T-helper 2 cell (primary cell): ENCODE measurements at regions not wholly inside any gene's neighbourhood (a gene's known extent, or its start where the extent isn't known, plus 50 kb on each side); places are given as distances from the start of the nearest gene placed in this dataset.

ENCODE experiments used
- DNase-seq, 5 experiments: peaks; one replicate each; pipeline versions ENCODE4 v3.0.0 to v3.0.0-alpha.2; 2012 to 2022

DNA sequence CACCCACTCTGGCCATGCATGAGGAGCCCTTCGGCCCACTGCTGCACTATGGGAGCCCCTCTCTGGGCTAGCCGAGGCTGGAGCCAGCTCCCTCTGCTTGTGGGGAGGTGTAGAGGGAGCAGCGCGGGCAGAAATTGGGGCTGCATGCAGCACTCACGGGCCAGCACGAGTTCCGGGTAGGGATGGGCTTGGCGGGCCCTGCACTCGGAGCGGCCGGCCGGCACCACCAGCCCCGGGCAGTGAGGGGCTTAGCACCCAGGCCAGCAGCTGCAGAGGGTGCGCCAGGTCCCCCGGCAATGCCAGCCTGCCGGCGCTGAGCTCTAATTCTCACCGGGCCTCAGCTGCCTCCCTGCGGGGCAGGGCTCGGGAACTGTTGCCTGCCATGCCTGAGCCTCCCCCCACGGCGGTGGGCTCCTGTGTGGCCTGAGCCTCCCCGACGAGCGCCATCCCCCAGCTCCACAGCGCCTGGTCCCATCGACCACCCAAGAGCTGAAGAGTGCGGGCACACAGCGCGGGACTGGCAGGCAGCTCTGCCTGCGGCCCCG, 209.0 kb downstream of the LTN1 start:
- no peak for DNase-seq

DNA sequence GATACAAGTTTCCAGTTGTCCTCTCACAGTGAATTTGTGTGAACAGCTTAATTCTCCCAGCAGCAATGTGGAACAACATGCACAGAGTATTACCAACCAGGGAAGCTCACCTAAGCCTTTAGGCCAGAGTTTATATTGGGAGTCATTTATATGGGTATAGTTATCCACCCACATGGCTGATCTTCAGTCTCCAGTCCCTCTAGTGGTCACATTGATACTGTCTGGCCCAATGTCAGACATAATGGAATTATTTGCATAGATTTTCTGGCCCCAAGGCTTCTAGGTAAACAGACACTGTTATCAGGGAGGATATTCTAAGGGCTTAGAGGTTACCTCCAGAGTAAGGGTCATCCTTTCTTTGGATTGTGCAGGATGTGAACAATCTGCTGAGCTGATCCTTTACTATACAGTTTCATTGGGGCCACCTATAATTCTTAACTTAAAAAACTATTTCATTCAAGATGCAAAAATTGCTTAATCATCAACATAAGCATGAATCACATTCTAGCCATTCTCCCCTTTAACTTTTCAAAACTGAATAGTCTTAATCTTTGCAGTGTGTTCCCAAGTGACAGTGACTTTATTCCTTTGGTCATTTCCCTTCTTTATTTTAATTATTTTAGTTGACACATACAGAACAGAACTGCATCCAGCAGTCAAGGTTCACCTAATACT, 210.9 kb downstream of the LTN1 start:
- DNase-seq: peak in 1 of 5 experiments; percentile 20

DNA sequence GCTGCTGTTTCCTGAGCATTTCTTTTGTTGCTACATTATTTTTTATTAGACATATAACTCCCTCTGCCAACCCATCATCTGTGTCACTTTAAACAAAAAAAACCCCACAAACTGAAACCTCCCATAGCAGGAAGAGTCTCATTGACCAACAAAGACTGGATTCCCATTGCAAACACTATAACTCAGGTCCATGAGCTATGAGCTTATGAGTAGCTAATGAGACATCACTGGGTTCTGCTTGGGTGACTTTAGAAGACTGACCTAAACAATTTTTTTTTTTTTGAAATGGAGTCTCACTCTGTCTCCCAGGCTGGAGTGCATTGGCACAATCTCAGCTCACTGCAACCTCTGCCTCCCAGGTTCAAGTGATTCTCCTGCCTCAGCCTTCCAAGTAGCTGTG, 212.8 kb downstream of the LTN1 start:
- DNase-seq: no peak

DNA sequence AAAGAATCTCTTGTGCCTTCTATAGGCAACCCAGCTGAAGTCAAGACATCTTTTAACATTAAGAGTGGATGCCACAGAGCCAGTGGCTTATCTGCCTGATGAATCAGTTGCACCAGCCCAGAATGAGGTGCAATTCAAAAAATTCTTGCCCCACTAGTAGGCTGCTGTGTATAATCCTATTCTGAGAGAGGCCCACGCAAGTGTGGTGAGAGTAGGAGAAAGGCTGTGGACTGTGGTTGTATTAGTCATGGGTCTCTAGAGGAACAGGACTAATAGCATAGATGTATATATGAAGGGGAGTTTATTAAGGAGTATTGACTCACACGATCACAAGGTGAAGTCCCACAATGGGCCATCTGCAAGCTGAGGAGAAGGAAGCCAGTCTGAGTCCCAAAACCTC, 216.4 kb downstream of the LTN1 start:
- DNase-seq: peak in 1 of 5 experiments; percentile 4

DNA sequence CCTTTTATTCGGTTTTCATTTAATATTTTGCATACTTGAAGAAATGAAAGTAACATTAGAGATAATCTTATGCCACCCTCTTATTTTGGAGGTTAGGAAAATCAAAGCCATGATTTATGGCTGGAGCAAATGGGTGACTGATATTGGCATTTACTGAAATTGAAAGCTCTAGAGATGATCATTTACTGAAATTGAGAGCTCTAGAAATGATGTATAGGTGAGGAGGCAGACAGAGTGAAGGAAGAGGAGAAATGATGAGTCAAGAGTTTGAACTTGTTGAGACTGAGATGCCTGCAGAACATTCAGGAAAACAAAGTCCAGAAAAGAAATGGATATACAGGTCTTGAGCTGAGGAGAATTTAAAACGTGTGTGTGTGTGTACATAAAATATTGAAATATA, 217.6 kb downstream of the LTN1 start:
- no peak for DNase-seq

DNA sequence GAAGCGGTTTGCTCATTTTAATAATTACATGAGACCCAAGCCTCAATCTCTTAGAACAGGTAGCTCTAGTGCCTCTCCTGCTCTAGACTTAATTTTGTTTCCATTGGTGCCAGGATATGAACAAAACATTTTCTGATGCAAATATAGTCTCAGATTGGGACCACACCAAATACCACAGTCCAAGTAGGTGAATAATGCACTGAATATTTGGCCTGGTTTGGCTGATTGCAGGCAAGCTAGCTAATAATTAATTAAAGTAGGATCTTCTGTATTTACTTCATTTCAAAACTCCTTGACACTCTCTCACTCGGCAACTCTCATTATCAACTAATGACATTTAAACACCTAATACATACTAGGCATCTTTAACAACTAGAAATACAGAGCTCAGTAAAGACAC, 219.6 kb downstream of the LTN1 start:
- DNase-seq: no peak

DNA sequence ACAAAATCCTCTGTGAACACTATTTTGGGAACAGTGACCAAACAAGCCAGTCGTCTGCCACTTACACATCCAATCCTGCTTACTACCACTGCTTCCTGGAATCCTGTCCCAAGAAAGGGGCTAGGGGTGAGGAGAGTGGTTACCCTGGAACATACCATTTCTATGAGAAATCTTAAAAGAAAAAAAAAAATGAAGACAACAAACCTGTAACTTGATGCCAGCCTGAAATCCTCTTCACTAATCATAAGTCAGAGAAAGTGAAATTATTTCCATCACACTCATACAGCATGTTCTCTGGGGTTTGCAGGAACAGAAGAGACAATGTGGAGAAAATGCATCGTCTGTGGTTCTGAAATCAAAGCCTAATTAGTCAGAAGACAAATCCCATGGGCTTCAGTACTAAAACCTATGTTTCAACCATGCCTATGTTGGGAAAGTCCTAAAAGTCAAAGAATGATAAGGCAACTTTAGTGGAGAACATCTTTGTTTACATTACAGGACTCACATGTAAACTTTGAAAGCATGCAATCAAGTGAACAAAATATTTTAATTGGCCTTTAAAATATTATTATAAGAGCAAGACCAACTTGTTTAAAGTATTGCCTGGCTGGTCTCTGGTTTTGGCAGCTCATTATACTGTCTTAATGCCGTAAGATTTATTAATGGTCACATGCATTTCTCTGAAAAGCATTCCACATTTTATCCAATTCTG, 220.7 kb downstream of the LTN1 start:
- no peak for DNase-seq

DNA sequence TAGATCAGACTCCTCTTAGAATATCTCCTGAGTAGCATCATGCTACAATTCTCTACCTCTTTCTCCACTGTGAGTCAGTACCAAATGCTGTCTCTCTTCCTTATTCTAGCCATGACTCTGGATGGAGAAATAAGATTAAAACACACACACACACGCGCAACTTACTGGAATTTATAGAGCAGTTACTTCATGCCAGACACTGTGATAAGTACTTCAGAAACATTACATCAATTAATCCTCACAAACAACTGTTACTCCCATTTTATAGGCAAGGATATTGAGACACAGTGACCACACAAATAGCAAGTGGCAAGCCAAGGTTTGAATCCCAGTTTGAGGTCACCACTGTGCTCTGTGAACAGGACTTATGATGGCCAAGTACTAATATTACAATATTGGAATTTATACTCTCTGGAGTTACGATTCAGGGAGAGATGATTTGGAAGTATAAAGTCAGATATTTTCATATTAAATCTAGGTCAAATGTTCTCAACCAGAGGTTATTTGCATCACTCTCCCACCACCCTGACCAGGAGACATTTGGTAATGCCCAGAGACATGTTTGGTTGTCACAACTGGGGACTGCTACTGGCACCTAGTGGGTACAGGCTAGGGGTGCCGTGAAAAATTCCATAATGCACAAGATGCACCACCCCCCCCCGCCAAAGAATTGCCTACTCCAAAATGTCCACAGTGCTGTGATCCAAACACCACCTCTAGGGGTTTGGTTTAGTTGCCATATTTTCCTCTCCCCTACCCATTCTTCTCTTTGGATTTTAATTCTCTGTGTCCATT, 221.6 kb downstream of the LTN1 start:
- no peak for DNase-seq

DNA sequence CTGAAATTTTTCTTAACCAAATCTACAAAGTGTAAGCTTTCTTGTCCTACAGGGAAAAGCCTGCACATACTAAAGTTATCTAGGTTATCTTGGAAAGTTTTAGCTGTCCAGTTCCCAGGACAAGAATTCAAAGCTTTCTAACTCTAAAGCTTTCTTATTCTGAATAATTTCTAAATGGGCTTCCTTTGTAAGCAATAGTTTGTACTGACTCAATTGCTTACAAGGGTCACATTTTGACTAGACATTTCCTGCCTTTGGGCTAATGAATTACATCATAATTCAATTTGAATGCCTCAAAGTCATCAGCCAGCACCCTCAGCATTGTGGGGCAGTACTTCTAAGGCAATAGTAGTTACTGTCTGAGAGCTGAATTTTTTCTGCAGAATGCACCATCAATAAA, 223.0 kb downstream of the LTN1 start:
- DNase-seq: peak in 1 of 5 experiments; percentile 28

DNA sequence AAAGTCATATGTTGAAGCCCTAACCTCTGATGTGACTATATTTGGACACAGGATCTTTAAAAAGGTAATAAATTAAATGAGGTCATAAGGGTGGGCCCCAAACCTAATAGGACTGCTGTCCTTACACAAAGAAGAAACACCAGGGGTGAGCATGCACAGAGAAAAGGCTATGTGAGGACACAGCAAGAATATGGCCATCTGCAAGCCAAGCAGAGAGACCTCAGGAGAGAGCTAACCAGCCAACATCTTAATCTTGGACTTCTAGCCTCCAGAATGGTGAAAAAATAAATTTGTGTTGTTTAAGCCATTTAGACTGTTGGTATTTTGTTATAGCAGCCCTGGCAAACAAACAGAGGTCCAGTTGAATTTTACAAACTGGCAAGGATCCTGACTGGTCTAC, 223.9 kb downstream of the LTN1 start:
- no peak for DNase-seq

DNA sequence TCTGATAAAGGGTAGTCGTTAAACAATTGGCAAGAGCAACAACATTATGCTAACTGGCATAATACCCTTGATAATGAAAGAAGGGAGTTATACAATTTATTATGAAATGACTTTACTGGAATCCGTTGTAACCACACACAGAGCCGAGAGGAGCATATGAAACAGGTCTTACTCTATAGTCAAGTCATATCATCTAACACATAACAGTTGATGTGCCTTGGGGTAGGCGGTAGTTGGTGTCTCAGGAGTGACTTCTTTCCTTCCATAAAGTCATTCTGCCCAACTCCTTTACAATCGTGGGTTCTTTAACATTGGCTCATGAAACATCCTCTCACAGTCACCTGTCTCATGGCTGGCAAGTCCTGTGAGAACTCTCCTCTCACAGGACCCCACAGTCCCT, 225.2 kb downstream of the LTN1 start:
- peak in 1 of 5 experiments; percentile 48 for DNase-seq

DNA sequence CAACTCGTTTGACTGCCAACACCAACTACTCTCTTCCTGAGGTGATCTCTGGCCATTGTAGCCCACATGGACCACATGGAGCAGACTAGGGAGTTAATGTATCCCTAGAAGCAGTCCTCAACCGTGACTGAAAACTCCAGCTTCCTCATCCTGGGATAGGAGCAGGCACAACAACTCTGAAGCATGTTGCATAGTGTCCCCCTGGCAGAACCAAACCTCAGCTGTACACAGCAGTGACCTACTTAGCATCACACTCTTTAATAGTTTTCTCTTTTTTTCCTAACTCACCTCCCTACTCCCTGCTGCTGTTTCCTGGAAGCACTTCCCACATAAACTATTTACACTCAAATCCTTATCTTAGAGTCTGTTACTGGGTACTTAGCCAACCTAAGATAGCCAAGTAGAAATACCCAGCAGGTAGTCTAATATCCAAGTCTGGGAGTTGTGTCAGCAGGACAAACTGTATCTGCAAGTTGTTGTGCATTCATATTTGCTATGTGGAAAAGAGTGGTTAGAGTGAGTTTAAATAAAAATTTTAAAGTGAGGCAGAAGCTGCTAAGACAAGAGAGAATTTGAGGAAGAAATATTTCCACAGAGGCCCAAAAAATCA, 228.8 kb downstream of the LTN1 start:
- DNase-seq: no peak

DNA sequence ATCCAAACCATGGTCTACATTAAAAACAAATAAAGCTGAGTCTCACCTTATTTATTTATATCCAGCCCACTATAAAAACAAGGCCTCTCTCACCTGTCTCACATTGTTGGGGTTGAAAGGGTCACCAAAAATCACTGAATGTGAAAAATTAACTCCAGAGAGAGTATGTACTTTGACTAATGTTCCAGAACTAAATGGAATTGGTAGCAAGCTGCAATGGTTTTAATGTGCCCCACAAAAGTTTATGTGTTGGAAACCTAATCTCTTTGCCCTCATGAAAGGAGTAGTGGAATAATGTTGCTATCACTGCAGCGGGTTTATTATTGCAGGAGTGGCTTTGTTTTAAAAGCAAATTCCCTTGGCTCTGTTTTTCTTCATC, 230.3 kb downstream of the LTN1 start:
- no peak for DNase-seq

DNA sequence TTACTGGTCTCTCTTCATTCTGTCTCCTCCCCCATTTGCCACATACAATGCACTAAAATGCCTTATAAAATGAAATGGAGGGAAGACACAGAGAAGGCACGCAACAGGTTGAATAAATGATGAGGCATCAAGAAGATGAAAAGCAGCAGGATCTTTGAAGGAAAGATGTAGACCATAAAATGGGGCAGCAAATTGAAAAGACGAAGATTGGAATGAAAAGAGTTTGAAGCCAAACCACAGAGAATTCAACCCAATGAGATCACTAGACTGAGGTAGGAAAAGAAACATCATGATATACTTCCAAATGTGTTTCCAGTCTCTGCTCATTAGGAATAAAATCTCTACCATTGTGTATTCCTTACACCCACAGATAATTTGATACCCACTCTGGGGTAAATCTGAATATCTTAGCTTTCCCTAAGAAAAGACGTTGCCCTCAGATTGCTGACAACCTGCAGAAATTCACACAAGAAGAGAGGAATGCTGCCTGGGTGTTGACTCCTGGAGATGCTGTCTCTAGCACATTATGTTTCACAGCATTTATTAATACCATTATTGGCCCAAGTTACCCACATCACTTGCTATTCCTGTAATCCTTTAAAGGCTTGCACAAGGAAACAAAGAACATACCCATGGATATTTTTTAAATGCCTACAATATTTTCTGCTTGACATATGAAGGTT, 230.9 kb downstream of the LTN1 start:
- DNase-seq: no peak

DNA sequence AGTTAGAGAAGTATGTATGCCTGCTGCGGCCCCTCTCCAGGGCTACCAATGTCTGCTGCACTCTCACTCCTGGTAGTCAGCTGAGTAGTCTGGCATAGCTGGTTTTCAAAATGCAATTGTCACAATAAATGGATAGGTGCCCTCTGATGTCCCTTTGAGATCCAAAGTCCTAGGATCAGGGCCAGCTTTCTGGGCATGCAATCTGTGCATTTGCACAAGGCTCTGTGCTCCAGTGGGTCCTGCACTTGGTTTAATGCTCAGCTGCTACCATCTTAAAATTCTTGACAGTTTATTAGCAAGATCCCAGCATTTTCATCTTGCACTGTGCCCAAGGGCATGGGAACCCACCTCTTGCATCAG, 233.8 kb downstream of the LTN1 start:
- no peak for DNase-seq

DNA sequence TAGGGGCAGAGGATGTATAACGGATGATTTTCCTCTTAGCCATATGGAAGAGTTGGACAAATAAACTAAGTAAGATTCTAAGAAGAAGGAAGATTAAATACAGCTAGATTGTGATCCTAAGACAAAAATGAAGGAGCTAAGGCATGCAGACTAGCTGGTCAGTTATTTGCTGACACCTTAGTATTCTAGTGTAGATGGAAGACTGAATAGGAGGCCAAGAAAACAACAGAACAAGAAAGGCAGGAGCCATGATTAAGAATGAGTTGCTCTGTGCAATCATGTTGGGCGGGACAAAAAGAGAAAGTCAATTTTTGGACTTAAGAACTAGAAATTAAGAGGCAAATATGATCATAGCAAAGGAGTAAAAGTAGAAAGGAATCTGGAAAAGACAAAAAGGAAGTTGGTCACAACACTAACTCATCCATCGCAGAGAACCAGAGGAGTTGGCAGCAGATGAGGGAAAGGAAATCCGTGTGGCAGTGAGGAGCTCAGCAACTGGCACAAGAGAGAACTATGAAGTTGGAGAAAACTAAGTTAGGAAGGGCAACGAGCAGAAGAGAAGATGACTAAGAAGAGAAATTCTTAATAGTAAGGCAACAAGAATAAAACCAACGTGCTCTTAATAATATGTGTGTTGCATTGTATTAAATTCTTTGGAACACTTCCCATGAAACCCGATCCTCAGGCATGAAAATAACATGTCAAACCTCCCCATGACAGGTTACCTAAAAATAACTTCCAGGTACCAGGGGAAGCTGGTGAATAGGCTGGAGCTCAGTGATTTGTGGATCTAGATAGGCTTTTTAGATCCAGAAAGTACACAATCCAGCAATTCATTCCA, 234.4 kb downstream of the LTN1 start:
- DNase-seq: no peak

DNA sequence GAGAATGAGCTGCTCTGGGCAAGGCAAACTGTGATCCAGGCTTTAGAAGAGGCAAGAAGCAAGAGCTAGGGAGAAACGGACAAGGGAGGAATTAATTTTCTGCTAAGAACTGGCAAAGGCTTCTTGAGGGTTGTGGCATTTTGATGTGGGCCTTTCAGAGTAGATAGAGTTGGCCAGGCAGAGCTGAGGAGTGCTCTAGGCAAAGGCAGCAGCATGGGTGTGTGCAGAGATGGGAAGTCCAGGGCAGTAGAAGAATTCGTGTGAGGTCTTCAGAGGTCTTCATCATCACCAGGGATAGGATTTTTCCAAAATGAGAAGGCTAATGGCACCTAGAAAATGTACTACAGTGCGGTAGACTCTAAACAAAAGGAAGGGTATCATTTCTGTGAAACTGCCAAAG, 237.8 kb downstream of the LTN1 start:
- DNase-seq: no peak

DNA sequence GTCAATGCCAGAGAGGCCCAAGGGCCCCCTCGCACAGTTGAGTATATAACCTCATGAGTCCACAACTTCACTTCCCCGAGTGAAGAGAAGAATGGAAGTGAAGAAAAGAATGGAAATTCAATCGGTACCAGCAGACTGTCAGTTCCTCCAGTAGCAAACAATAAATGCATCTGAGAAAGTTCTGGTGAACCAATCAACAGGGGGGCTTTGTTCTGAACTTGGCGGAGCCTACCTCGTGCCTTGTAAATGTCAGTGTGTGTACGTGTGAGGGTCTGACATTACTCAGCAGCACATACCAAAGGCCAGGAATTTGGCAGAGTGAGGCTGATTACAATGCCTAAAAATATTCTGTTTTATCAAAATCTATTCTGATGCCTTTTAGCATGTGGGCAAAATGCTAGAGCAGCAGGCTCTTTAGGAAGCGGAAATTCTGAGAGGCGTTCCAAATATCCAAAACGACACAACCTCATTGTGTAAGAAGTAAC, 238.5 kb downstream of the LTN1 start:
- DNase-seq: no peak

DNA sequence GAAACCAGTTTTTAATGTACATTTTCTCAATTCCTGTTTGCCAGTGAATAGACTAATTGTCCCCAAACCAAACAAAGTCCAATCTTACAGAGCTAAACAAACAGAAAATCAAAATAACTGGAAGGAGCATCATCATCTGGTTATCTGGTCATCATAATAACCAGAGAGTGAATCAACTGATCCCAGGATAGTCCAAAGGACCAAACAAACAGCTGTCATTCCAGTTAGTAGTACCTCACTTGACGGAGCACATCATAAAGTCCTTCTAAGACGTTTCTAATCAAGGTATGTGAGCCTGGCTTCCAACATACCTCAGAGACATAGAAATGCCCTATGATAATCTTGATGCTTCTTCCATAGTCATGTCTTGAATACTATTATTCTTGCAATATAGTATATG, 240.5 kb downstream of the LTN1 start:
- DNase-seq: no peak

DNA sequence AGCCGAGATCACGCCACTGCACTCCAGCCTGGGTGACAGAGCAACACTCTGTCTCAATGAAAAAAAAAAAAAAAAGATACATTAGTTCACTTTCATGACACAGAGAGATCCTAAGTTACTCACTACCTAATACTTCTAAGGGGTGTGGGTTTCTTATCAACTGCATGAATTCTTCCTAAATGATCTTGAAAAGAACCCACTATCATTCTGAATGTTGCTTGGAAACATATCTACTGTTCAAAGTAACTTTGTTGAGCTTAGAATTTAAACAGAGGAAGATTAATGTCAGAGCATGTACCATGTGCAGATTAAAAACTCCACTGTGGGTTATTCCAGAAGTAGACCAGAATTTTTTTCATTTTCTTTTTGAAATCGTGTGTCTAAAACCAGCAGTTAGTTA, 241.5 kb downstream of the LTN1 start:
- no peak for DNase-seq

DNA sequence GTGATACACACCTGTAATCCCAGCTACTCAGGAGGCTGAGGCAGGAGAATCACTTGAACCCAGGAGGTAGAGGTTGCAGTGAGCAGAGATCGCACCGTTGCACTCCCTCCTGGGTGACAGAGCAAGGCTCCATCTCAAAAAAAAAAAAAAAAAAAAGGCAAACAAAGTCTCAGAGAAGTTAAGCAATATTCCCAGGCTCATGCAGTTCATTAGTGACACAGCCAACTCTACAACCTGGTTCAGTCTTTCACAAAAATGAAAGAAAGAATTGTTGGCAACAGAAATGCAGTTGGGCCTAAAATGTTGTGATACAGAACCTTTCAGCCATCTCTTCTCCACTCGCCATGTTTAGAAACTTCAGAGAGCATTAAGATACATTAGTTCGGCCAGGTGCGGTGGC, 242.1 kb downstream of the LTN1 start:
- DNase-seq: no peak

DNA sequence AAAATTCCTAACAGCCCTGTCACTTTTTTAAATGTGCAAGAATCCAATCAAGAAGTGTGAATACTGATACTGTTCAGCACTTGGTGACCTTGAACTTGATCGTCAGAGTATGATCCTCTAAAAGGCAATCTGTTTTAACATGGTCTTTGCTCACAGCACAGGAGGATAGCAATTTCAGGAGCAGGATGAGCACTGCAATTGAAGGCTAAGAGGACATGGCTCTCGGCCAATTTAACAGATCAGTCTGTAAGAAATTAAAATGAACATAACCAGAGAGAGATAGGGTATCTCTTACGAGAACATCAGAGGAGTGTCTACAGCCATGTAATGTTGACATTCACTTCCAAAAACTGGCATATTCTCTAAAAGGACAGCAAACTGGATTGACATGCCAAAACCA, 243.1 kb downstream of the LTN1 start:
- no peak for DNase-seq
